HG02973 (cell line): ENCODE measurements at regions not wholly inside any gene's neighbourhood (a gene's known extent, or its start where the extent isn't known, plus 50 kb on each side); places are given as distances from the start of the nearest gene placed in this dataset.

ENCODE experiments used
- ATAC-seq: cut with Tn5 transposase; IDR thresholded peaks from one replicate; pipeline ENCODE4 v1.9.1; 2021; ENCODE audit warnings: moderate library complexity; ENCODE audit not compliant: unreplicated experiment

GRCh38 chr13:72023895-72024294 lies 156.9 kb upstream of the DACH1 start:
- ATAC-seq: no peak

DNA sequence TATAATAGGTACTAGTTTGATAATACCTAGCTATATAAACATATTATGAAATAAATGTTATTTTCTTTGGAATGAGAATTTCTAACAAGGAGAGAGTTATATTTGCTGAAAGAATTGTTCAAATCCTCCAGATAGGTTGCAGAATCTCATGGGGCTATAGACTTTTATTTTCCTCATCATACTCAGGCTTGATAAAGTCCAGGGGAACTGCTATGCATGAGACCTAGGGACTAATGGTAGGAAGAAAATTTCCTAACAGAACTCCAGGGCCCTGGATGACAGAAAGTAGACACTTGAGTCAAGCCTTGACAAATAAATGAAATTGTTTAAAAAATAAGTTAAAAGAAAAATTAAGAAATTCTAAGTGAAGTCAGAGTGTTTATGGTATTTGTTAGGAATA lies 138.5 kb upstream of the DACH1 start:
- ATAC-seq: no peak

GRCh38 chr13:72004784-72005374 lies 137.9 kb upstream of the DACH1 start:
- no peak for ATAC-seq

GRCh38 chr13:72004246-72004645 lies 137.2 kb upstream of the DACH1 start:
- ATAC-seq: no peak

DNA sequence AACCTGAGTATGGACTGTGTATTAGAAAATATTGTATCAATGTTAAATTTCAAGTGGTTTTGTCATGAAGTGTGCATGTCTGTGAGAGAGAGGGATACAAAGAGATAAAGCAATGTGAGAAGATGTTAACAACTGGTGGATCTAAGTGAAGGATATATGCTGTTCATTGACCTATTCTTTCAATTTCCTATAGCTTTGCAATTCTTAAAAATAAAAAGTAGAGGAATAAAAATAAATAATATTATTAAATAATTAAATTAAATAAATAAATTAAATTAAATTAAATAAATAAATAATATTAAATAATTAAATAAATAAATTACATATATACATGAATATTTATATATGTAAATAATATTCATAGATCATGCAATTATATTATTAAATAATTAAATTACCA lies 131.2 kb upstream of the DACH1 start:
- no peak for ATAC-seq

DNA sequence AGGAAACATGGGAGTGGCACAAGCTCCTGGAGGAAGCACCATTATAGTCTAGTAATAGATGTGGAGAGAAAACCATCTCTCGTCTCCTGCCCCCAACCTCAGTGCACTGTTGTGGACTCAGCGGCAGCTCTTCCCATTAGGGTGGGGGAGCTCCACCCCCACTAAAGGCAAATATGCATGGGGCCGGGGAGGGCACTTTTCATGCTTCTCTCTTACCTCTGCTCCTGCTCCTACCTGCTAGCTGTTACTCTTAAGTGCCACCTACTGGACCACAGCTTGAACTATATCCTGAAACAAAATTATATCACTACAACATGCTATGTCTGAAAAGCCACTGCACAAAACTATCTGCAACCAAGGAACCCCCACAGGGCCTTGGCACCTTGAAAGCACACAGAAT lies 112.6 kb upstream of the DACH1 start:
- no peak for ATAC-seq

DNA sequence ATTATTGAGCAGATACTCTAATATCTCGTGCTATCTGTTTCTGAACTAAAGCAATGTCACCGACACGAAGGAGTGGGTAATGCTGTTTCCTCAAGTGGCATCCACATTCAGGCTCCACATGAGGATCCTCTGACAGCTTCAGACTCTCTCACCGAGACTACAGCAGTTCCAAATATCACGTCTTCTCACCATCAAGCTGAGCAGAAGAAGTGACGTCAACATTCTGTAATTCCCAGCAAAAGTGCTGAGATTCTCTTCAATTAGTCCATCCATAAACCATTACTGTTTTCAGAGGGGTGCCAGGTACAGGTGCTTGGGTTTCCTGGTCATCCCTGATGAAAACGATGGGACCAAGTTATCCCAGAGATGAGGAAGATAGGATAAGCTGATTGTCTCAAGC lies 110.0 kb upstream of the DACH1 start:
- no peak for ATAC-seq

- ATAC-seq: no peak
These were observed 101.0 kb upstream of the DACH1 start for GRCh38 chr13:71967990-71968389.

GRCh38 chr13:71964491-71965100 lies 97.6 kb upstream of the DACH1 start:
- ATAC-seq: no peak

GRCh38 chr13:71962735-71963134 lies 95.7 kb upstream of the DACH1 start:
- no peak for ATAC-seq

- ATAC-seq: no peak
These were observed 95.1 kb upstream of the DACH1 start for GRCh38 chr13:71962126-71962525.

DNA sequence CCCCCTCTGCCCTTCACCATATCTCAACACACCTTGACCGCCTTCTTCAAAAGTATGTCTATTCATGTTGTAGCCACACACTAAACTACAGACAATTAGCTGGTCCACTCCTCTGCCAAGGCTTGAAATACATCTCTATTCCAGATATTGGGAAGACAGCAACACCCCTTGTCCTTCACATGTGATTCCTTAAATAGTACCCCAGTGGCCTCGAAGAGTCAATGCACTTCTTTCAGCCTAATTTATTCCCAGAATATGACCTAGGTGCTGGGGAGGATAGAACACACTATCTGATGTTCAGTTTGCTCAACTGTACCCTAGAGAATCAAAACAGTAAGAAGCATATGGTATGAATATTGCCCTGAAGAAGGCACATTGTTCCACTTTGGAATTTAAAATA lies 82.4 kb upstream of the DACH1 start:
- no peak for ATAC-seq

DNA sequence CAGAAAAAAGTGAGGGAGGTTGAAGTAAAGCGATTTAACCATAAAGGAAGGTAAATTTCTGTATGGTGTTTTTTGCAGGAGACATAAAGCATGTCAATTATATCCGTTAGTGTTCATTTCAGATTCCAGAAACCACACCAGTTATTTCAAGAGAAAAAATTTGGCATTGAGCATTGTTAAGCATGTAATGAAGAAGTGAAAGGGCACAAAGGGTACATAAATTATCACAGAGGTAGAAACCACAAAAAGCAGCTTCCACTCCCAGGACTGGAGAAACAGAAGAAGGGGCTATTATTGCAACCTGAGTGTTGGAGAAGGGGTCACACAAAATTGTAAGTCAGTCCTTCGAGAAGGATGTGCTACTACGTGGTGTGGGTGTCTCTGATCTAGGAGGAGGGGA lies 72.2 kb upstream of the DACH1 start:
- ATAC-seq: no peak

- no peak for ATAC-seq
These were observed 68.3 kb upstream of the DACH1 start for GRCh38 chr13:71935166-71935840.

DNA sequence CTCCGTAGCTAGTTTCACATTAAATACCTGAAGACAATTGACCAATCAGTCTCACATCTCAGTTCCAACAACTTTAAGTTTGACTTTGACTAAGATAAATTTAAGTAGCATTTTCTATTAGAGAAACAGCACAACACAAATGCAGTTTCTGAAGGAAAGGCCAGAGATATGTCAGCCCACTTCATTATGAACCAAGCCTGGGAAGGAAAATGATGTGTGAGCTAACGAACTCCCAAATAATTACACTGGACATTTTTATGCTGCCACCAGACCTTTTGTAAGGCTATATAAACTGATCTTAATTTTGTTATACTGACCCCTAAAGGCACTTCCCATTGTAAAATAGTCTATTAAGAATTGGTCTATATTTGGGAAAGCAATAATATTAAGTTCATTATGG lies 57.9 kb upstream of the DACH1 start:
- ATAC-seq: no peak

GRCh38 chr13:71922194-71922593 lies 55.2 kb upstream of the DACH1 start:
- ATAC-seq: no peak
